Astrocyte of the spinal cord (primary cell): ENCODE measurements at regions not wholly inside any gene's neighbourhood (a gene's known extent, or its start where the extent isn't known, plus 50 kb on each side); places are given as distances from the start of the nearest gene placed in this dataset.

Experiments
- DNase-seq: peaks from one replicate; pipeline ENCODE4 v3.0.0; 2011; ENCODE audit warnings: low read depth, low spot score
- H3K4me3 ChIP-seq: 2 replicates; pipeline ENCODE4 v1.5.1; 2011; ENCODE audit warnings: low read depth, mild to moderate bottlenecking, low read length, moderate library complexity
- in situ Hi-C: cut with HindIII; loops from 2 replicates; pipeline ENCODE4 v1.10.0; 2017; ENCODE audit warnings: low sequenced_read_pairs
- TF ChIP-seq, protein P1 (sequence below): IDR thresholded peaks from 2 replicates; pipeline ENCODE4 v1.5.1; 2012; ENCODE audit warnings: low read depth, mild to moderate bottlenecking, low read length, inconsistent platforms

DNA sequence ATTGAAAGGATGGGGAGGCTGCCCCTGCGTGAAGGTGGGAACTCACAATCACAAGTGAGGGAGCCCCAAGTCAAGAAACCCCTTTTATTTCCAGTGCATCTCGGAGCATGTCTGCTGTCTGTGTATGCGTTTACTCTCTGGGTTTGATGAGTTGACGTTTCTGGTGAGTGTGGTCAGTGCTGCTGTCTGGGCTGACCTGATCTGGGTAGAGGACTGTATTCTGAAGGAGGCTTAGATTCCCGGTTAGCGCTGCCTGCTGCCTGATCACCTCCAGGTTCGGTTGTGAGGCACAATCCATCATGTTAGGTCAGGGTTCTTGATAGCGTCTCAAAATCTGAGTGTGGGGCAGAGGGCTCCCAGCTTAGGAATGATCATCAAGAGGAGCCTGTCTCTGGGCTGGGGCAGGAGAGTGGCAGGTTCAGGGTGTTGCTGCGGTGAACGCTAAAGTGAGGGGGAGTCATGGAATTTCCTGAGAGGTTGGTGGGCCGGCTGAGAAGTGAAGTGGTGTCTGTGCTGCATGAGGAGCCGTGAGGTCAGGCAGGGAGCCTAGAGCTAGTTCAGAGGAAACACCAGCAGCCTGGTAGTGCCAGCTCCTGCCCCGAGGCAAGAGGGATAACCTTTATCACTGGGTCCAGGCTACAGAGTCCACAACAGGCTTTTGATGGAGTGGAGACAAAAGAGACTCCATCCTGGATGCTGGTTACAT lies 225.3 kb upstream of the CST7 start:
- no peak for DNase-seq
- H3K4me3 ChIP-seq, result no peak overlapping the region
- TF ChIP-seq, protein P1, sequence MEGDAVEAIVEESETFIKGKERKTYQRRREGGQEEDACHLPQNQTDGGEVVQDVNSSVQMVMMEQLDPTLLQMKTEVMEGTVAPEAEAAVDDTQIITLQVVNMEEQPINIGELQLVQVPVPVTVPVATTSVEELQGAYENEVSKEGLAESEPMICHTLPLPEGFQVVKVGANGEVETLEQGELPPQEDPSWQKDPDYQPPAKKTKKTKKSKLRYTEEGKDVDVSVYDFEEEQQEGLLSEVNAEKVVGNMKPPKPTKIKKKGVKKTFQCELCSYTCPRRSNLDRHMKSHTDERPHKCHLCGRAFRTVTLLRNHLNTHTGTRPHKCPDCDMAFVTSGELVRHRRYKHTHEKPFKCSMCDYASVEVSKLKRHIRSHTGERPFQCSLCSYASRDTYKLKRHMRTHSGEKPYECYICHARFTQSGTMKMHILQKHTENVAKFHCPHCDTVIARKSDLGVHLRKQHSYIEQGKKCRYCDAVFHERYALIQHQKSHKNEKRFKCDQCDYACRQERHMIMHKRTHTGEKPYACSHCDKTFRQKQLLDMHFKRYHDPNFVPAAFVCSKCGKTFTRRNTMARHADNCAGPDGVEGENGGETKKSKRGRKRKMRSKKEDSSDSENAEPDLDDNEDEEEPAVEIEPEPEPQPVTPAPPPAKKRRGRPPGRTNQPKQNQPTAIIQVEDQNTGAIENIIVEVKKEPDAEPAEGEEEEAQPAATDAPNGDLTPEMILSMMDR, result no peak
- in situ Hi-C loops, result no loop called here

DNA sequence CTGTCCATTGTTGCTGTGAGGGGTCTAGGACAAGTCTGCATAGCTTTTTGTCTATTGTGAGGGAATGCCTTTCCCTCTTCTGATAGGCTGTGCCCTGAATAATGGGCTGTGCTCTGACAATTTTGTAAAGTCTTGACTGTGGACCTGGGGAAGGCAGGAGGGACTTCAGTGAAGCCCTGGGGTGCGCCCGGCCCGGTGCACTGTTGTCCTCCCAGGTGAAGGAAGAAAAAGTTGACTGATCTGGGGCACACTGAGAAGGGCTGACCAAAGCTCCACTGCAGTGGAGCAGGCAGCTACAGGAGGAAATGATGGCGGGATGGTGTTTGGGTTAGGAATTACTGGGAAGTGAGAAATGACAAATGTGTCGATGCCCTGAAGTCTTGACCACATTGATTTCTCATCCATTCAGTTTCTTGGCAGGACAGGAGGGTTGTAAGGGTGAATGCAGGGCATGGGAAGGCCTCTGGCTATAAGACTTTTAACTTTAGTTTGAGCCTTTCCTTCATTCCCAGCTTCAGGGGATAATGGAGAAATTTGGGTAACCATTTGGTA lies 224.0 kb upstream of the CST7 start:
- in situ Hi-C loops, result no loop called here
- H3K4me3 ChIP-seq, result no peak overlapping the region
- TF ChIP-seq, protein P1, result no peak
- no peak for DNase-seq

DNA sequence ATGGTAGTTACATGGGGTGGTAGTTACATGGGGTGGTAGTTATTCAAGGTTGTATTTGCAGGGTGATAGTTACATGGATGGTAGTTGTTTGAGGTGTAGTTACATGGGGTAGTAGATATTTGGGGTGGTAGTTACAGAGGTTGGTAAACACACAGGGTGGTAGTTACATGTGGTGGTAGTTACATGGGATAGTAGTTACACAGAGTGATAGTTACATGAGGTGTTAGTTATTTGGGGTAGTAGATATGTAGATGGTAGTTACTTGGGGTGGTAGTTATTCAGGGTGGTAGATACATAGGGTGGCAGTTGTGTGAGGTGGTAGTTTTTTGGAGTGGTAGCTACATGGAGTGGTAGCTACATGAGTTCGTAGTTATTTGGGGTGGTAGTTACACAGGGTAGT lies 221.3 kb upstream of the CST7 start:
- in situ Hi-C loops, result no loop called here
- TF ChIP-seq, protein P1, result no peak
- no peak for DNase-seq
- H3K4me3 ChIP-seq, result no peak overlapping the region

DNA sequence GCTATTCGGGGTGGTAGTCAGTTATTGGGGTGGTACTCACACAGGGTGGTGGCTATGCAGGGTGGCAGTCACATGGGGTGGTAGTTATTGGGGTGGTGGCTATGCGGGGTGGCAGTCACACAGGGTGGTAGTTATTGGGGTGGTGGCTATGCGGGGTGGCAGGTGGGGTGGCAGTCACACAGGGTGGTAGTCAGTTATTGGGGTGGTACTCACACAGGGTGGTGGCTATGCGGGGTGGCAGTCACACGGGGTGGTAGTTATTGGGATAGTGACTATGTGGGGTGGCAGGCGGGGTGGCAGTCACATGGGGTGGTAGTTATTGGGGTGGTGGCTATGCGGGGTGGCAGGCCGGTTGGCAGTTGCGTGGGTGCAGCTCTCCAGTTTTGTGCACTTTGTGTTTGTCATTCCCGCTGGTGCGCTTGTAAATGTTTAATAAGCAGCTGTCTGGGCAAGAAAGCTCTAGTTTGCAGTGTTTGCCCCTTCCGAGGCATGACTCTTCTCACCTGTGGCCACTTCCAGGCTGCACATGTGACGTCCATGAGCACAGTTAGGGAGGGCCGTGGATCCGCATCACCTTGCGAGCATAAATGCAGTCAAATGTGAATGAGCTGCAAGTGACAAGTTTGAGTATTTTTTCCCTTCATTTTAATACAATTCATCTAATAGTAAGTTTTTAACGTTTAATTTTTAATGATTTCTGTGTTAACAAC lies 219.0 kb upstream of the CST7 start:
- in situ Hi-C loops, result no loop called here
- DNase-seq, result no peak
- H3K4me3 ChIP-seq, result no peak overlapping the region
- TF ChIP-seq, protein P1, result no peak

DNA sequence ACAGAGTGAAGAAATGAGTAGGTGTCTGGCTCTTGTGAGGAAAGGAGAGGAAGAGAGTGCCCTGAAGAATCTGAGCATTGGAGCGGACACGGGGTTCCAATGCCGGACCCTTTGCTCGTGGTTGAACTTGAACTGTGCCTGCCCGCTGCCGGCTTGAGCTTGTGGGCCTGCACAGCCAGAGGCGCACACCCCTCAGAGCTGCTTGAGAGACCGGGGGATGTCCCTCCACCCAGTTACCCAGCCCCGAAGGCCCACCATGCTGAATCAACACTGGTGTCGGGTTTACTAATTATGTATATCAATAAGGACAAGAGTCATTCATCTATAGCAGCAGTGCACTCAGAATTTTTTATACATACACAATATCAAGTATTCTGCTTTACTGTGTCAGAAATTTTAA lies 218.3 kb upstream of the CST7 start:
- H3K4me3 ChIP-seq, result no peak overlapping the region
- DNase-seq, result no peak
- in situ Hi-C loops, result no loop called here
- TF ChIP-seq, protein P1, result no peak

DNA sequence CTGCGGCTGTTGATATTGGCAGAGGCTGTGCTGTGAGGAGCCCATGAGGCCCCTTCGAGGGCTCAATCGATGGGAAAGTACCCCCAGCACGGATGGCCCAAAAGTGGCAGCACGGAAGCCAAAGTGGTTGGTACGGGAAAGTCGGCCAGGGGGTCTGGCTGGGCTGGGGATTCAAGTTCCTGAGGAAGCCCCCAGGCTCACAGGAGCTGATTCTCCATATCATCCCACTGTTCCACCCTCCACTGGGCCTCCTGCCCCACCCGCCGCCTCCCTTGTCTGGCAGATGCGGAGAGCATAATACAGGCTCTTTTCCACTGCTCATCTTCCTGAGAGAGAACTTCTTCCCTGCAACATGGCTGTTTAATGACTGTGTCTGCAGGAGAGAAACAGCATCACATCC lies 217.8 kb upstream of the CST7 start:
- in situ Hi-C loops, result no loop called here
- TF ChIP-seq, protein P1, result no peak
- no peak overlapping the region for H3K4me3 ChIP-seq
- no peak for DNase-seq
